GM21423 (cell line): ENCODE measurements at regions not wholly inside any gene's neighbourhood (a gene's known extent, or its start where the extent isn't known, plus 50 kb on each side); places are given as distances from the start of the nearest gene placed in this dataset.
"Not testable (repeated sequence)": the region's sequence is repeated elsewhere in the genome, so short reads cannot be mapped to it uniquely, and the experiment has no call there.

Source experiments
- ATAC-seq: cut with Tn5 transposase; IDR thresholded peaks from one replicate; pipeline ENCODE4 v1.9.1; 2021; ENCODE audit warnings: mild to moderate bottlenecking, moderate library complexity; ENCODE audit not compliant: unreplicated experiment

- not testable (repeated sequence) for ATAC-seq
These were observed 268.6 kb upstream of the SATB1 start for GRCh38 chr3:18693588-18694329.

DNA sequence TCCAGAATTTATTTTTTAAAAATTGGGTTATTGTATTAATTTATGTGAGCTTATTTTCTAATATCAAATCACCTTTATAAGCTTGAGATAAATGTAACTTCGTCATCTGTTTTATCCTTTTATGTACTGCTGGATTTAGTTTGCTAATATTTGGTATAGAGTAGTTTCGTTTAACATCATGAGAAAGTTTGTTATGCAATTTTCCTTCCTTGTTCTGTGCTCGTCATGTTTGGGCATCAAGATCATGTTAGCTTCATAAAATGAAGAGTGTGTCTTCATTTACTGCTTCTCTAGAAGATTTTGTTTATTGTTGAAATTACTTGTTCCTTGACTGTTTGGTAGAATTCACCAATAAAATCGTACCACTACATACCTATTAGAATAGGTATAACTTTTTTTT, 262.1 kb upstream of the SATB1 start:
- no peak for ATAC-seq

- ATAC-seq = no peak
These were observed 258.8 kb upstream of the SATB1 start for GRCh38 chr3:18683900-18684299.

DNA sequence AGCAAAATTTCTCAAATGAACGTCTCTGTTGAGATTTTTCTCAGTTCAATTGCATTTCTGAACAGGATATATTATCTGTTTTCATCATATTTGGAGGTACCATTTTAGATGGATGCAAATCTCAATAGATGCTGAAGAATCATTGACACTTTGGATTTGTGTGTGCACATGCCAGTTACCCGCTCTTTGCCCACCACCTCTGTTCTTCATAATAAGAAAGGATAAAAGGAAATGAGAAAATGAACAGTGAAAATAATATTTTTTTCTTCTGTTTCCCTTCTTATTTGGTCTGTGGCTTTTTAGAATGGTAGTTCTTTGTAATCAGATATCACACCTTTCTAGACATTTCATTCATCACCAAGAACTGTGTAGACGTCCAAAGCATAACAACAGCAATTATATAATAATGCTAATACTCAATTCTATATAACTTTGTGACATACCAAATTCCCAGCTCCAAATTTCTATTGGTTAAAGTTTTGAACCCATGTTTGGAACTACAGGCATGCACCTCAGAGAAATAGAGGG, 256.7 kb upstream of the SATB1 start:
- ATAC-seq = no peak

- ATAC-seq = no peak
These were observed 255.6 kb upstream of the SATB1 start for GRCh38 chr3:18680758-18681157.

GRCh38 chr3:18679238-18679637, 254.1 kb upstream of the SATB1 start:
- ATAC-seq = no peak

DNA sequence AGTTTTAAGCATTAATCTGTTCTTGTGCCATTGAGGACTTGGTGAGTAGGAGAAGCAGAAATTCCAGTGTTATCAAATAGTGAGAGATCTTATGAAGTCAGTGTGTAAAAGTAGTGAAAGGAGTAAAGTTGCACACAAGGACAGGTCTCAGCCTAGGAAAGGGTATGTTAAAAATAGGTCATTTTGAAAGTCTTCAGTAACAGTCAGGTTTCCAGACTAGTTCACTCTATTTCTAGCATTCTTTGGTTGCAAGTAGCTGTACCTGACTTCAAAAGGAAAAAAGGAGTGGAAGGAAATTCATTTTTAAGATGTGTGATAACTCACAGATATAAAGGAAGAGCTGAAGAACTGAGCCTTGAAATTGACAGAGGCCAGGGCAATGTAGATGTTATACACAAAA, 250.1 kb upstream of the SATB1 start:
- no peak for ATAC-seq

DNA sequence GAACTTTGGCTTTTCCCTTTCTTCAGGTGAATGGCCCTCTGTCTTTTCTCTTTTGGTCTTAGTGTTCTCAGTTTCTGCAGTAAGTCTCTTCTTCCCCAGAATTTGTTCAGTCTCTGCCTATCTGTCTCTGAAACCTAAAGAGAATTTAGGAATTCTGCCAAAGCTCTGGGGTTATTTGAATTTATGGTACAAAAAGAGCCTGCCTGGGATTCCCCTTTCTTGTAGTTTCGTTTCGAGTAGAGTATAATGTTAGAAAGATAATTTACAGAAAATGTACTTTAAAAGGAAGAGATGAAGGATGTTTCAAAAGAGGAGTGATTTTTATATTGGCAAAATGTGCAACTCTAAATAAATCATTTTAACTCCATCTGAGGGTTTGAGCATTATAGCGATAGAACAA, 247.4 kb upstream of the SATB1 start:
- no peak for ATAC-seq

DNA sequence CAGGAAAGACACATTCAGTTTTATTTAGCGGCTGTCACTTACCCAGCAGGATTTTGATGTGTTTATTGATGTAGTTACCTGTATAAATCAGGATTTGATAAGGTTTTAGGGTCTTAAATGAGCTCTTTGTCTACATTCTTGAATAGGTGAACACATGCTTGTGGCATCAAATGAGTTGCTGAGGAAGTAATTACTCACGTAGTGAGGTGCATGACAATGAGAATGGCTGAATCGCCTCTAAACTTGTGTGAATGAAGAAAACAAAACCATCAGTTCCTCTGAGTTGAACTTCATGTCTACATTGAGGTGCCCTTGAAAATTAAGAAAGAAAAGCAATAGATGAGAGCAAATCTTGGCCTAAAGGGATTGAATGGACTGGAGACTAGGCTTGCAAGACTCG, 245.6 kb upstream of the SATB1 start:
- ATAC-seq = no peak

GRCh38 chr3:18669374-18669773, 244.2 kb upstream of the SATB1 start:
- no peak for ATAC-seq

- ATAC-seq = no peak
These were observed 242.4 kb upstream of the SATB1 start for GRCh38 chr3:18667552-18667951.

- ATAC-seq = no peak
These were observed 241.5 kb upstream of the SATB1 start for GRCh38 chr3:18666655-18667054.

DNA sequence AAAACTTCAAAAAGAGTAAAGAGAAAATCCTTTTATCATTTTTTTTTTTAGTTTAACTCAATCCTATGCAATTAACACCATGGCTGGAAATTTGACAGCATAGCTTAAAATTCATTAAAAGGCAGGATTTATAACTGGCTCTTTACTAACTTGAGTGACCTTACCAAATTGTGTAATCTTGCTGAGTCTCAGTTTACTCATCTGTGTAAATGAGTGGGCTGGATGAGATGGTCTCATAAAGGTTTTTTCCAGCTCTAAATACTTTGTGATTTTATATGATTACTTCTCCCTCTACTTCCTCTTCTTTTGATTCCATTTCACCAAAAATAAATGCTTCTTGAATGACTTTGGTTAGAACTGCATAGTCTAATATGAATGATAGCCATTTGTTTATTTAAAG, 234.9 kb upstream of the SATB1 start:
- no peak for ATAC-seq

GRCh38 chr3:18657858-18658820, 233.0 kb upstream of the SATB1 start:
- no peak for ATAC-seq

GRCh38 chr3:18656866-18657265, 231.7 kb upstream of the SATB1 start:
- ATAC-seq = no peak

GRCh38 chr3:18656410-18656809, 231.3 kb upstream of the SATB1 start:
- no peak for ATAC-seq

- ATAC-seq = no peak
These were observed 230.7 kb upstream of the SATB1 start for GRCh38 chr3:18655827-18656226.

- no peak for ATAC-seq
These were observed 227.6 kb upstream of the SATB1 start for GRCh38 chr3:18652781-18653180.

DNA sequence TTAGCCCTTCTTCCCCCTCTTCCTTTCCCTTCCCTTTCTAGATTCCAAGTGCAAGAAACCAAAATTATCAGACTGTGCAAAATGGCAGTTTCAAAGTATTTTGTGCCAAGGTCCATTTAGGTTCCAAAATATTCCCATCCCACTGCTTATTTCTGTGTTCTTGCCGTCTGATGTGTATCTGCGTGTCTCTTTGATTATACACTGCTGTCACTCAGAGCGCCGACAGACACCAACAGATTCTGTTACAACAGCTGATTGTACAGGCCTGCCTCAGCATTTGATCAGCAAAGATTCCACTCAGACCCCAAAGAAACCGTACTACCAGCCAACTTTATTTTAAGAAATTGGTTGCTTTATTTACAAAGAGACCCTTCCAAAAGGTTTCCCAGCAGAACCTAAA, 225.6 kb upstream of the SATB1 start:
- ATAC-seq = no peak

- peak; percentile 87 for ATAC-seq
These were observed 224.7 kb upstream of the SATB1 start for GRCh38 chr3:18649666-18650363.

DNA sequence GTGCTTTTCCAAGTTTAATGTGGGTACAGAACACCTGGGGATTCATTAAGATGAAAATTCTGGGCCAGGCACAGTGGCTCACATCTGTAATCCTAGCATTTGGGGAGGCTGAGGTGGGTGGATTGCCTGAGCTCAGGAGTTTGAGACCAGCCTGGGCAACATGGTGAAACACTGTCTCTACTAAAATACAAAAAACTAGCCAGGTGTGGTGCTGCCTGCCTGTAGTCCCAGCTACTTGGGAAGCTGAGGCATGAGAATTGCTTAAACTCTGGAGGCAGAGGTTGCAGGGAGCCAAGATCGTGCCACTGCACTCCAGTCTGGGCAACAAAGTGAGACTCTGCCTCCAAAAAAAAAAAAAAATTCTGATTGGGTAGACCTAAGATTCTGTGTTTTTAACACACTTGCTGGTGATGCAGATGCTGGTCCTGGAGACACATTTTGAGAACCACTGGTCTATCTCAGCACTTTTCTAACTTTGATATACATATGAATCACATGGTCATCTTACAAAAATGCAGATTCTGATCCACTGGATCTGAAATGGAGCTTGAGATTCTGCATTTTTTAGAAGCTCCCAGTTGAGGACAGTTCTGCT, 223.8 kb upstream of the SATB1 start:
- ATAC-seq = no peak
